Body of pancreas (tissue), 4 donors: ENCODE measurements at regions not wholly inside any gene's neighbourhood (a gene's known extent, or its start where the extent isn't known, plus 50 kb on each side); places are given as distances from the start of the nearest gene placed in this dataset.

Source experiments
- POLR2A ChIP-seq, 3 donors: fragments of 450-650 bp; IDR thresholded peaks; one replicate each; pipeline ENCODE4 v1.6.1; 2016; ENCODE audit warnings: antibody characterized with exemption in 3 of 3, mild to moderate bottlenecking in 2 of 3
- TF ChIP-seq, protein P1 (sequence below), 7 experiments: fragments of 450-650 bp in 4 of 7; fragments of 200-600 bp in 3 of 7; sonication (generic) in 3 of 7; IDR thresholded peaks; one replicate each; pipeline ENCODE4 v1.5.1; 2016 to 2019; ENCODE audit warnings: antibody characterized with exemption in 7 of 7

DNA sequence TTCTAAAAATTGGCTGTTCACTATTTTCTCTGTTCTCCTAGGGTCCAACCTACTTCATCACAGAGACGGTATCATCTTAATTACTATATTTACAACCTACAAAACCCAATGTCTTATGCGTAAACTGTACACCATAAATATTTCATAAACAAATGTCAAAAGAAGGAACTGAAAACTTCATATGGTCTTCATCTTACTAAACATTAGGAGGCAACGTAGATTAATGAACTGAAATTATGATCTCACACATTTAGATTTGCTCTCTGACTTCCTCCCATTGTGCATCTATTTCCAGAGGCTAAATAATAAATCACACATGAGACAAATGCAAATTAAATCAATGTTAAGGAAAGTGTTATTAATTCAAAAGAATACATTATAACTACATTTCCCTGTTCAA, 1850.6 kb upstream of the SEL1L start:
- TF ChIP-seq, protein P1, sequence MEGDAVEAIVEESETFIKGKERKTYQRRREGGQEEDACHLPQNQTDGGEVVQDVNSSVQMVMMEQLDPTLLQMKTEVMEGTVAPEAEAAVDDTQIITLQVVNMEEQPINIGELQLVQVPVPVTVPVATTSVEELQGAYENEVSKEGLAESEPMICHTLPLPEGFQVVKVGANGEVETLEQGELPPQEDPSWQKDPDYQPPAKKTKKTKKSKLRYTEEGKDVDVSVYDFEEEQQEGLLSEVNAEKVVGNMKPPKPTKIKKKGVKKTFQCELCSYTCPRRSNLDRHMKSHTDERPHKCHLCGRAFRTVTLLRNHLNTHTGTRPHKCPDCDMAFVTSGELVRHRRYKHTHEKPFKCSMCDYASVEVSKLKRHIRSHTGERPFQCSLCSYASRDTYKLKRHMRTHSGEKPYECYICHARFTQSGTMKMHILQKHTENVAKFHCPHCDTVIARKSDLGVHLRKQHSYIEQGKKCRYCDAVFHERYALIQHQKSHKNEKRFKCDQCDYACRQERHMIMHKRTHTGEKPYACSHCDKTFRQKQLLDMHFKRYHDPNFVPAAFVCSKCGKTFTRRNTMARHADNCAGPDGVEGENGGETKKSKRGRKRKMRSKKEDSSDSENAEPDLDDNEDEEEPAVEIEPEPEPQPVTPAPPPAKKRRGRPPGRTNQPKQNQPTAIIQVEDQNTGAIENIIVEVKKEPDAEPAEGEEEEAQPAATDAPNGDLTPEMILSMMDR (IDR thresholded peaks at IDR 0.05) = no peak
- no peak for TF ChIP-seq POLR2A (IDR thresholded peaks at IDR 0.05)
